OCI-LY7 (cell line): ENCODE measurements at regions not wholly inside any gene's neighbourhood (a gene's known extent, or its start where the extent isn't known, plus 50 kb on each side); places are given as distances from the start of the nearest gene placed in this dataset.

Source experiments
- EZH2phosphoT487 ChIP-seq: fragments of 200-600 bp; sonication (generic); IDR thresholded peaks from 2 replicates; pipeline ENCODE4 v1.6.1; 2018; ENCODE audit warnings: low read depth, borderline replicate concordance, mild to moderate bottlenecking, mixed run types, antibody characterized with exemption, low read length, moderate library complexity, mixed read lengths
- TF ChIP-seq, protein P1 (sequence below): fragments of 200-600 bp; sonication (generic); conservative IDR thresholded peaks from 2 replicates; pipeline ENCODE4 v1.5.1; 2014; ENCODE audit warnings: mild to moderate bottlenecking, antibody characterized with exemption, low read length, moderate library complexity, mixed read lengths

DNA sequence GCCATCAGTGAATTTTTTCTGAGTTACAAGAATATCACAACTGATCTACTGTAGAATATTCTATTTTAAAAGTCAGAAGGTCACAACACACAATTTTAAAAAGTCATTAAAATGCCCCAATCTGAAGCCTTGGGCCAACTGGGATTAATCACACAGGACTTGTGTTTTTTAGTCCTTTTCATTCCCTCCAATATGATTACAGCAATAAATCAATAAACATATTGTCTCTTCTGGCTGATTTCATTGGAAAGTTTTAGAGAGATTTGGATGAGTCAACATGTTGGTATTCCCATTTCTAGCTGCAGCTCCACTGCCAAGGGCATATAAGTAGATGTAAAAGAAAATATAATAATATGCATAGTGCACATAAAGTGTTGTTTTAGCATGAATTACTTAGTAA is 85.8 kb downstream of the NIBAN1 start:
- no peak for TF ChIP-seq EZH2phosphoT487
- TF ChIP-seq, protein P1, sequence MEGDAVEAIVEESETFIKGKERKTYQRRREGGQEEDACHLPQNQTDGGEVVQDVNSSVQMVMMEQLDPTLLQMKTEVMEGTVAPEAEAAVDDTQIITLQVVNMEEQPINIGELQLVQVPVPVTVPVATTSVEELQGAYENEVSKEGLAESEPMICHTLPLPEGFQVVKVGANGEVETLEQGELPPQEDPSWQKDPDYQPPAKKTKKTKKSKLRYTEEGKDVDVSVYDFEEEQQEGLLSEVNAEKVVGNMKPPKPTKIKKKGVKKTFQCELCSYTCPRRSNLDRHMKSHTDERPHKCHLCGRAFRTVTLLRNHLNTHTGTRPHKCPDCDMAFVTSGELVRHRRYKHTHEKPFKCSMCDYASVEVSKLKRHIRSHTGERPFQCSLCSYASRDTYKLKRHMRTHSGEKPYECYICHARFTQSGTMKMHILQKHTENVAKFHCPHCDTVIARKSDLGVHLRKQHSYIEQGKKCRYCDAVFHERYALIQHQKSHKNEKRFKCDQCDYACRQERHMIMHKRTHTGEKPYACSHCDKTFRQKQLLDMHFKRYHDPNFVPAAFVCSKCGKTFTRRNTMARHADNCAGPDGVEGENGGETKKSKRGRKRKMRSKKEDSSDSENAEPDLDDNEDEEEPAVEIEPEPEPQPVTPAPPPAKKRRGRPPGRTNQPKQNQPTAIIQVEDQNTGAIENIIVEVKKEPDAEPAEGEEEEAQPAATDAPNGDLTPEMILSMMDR: no peak
